ENCODE measurements at regions not wholly inside any gene's neighbourhood (a gene's known extent, or its start where the extent isn't known, plus 50 kb on each side); places are given as distances from the start of the nearest gene placed in this dataset.

- no peak for DNase-seq (ENCODE audit: low read depth in 1 of 2, low spot score in 2 of 2)
- no peak overlapping the region for H2BK120ac ChIP-seq (replicated peaks; ENCODE audit: low read depth, low read length)
- H4K8ac ChIP-seq (ENCODE audit: extremely low read depth, insufficient read depth, low read length), result no peak overlapping the region
- H2BK20ac ChIP-seq (ENCODE audit: low read length), result no peak overlapping the region
- H3K9me3 ChIP-seq (ENCODE audit: insufficient read depth in 2 of 2, low read depth in 1 of 2, low read length in 1 of 2), result no peaks in the 10 kb centered on the region
- H3K4me3 ChIP-seq (ENCODE audit: extremely low read depth in 1 of 4, insufficient read depth in 2 of 4, low read depth in 3 of 4, low read length in 4 of 4), result no peak overlapping the region
- FAIRE-seq, result peak; percentile 39
- no peaks in the 10 kb centered on the region for H3K27me3 ChIP-seq (replicated peaks in 1 of 4; ENCODE audit: control insufficient read depth in 3 of 4, extremely low read depth in 1 of 4, insufficient read depth in 3 of 4, low read length in 3 of 4)
- H3K79me1 ChIP-seq (ENCODE audit: low read depth, low read length), result no peaks in the 10 kb centered on the region
- H3K4me2 ChIP-seq (ENCODE audit: insufficient read depth in 1 of 2, low read depth in 2 of 2, low read length in 2 of 2), result no peak overlapping the region
- no peak overlapping the region for H3K27ac ChIP-seq (ENCODE audit: low read depth, low read length)
- ChIA-PET POLR2A (ENCODE audit: partially characterized antibody) (no interaction called here), CTCF (ENCODE audit: partially characterized antibody) (no interaction called here)
- H3K79me2 ChIP-seq (ENCODE audit: control insufficient read depth in 1 of 2, insufficient read depth in 2 of 2, low read length in 2 of 2), result no peaks in the 10 kb centered on the region
- H2BK5ac ChIP-seq (ENCODE audit: low read depth, low read length), result no peak overlapping the region
- WGBS, 2 experiments (ENCODE audit: extremely low coverage in 1 of 2, insufficient coverage in 1 of 2, insufficient read length in 1 of 2, insufficient replicate concordance in 2 of 2, low coverage in 1 of 2, low lambda C conversion rate in 2 of 2, missing lambda C conversion rate in 1 of 2), result 93% methylated on average over 3 of the region's 3 CpGs; no CpG with 5 or more reads in 1 of the 2 experiments
- no peak overlapping the region for H3K56ac ChIP-seq (replicated peaks; ENCODE audit: insufficient read length, low read depth, low read length)
- no peak overlapping the region for H3K14ac ChIP-seq (ENCODE audit: insufficient read length)
- no peak overlapping the region for H3K4ac ChIP-seq (replicated peaks; ENCODE audit: insufficient read length, low read depth, low read length)
- H3K18ac ChIP-seq (ENCODE audit: extremely low read depth, low read length), result no peak overlapping the region
- H2BK15ac ChIP-seq (ENCODE audit: low read length), result no peak overlapping the region
- H3K23ac ChIP-seq (ENCODE audit: insufficient read length), result no peak overlapping the region
- no peak overlapping the region for H4K5ac ChIP-seq (ENCODE audit: insufficient read length, low read depth, low read length)
- H3K4me1 ChIP-seq (replicated peaks in 1 of 4; ENCODE audit: control insufficient read depth in 3 of 4, insufficient read depth in 4 of 4, low read length in 3 of 4), result peaks cover 0 to 12% (median 5%) of the 10 kb centered on the region in 4 experiments; a peak in 5 of 7 replicates
- no peaks in the 10 kb centered on the region for H4K20me1 ChIP-seq (replicated peaks in 1 of 2; ENCODE audit: control insufficient read depth in 1 of 2, insufficient read depth in 2 of 2, low read length in 2 of 2)
- no peaks in the 10 kb centered on the region for H3K36me3 ChIP-seq (ENCODE audit: control insufficient read depth in 2 of 4, insufficient read depth in 4 of 4, low read length in 3 of 4)
- H2BK12ac ChIP-seq (ENCODE audit: low read depth, low read length), result no peak overlapping the region
- no peak overlapping the region for H3K9ac ChIP-seq (replicated peaks in 1 of 4; ENCODE audit: extremely low read depth in 1 of 4, low read depth in 3 of 4, low read length in 3 of 4)
- H2AFZ ChIP-seq (ENCODE audit: low read length), result no peak overlapping the region
- no peak overlapping the region for H4K91ac ChIP-seq (replicated peaks; ENCODE audit: insufficient read length, low read length)
- no peaks in the 10 kb centered on the region; the same call in 1 of the 2 replicates for H3K23me2 ChIP-seq (ENCODE audit: low read depth, low read length)
- no peak overlapping the region for H2AK5ac ChIP-seq (ENCODE audit: low read depth, low read length)
- TF ChIP-seq FOSL1 (IDR thresholded peaks at IDR 0.05; ENCODE audit: insufficient read depth, low read depth, low read length), result no peak
- no peak for TF ChIP-seq HDAC2 (IDR thresholded peaks at IDR 0.05; ENCODE audit: borderline replicate concordance in 1 of 2, low read depth in 2 of 2, low read length in 2 of 2)
- TF ChIP-seq CREB1 (IDR thresholded peaks at IDR 0.05), result no peak
- no peak for TF ChIP-seq ATF3 (IDR thresholded peaks at IDR 0.05; ENCODE audit: insufficient read depth, low read depth, low read length)
- TF ChIP-seq TEAD4 (IDR thresholded peaks at IDR 0.05; ENCODE audit: low read depth, low read length), result no peak
- TF ChIP-seq, protein P1, sequence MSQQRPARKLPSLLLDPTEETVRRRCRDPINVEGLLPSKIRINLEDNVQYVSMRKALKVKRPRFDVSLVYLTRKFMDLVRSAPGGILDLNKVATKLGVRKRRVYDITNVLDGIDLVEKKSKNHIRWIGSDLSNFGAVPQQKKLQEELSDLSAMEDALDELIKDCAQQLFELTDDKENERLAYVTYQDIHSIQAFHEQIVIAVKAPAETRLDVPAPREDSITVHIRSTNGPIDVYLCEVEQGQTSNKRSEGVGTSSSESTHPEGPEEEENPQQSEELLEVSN (IDR thresholded peaks at IDR 0.05), result no peak
- TF ChIP-seq, protein P2, sequence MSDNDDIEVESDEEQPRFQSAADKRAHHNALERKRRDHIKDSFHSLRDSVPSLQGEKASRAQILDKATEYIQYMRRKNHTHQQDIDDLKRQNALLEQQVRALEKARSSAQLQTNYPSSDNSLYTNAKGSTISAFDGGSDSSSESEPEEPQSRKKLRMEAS (IDR thresholded peaks at IDR 0.05), result no peak
- TF ChIP-seq SIN3A (conservative IDR thresholded peaks at IDR 0.05 in 1 of 2, IDR thresholded peaks at IDR 0.05 in 1 of 2; ENCODE audit: low read depth in 1 of 2, low read length in 2 of 2), result no peak
Observed at GRCh38 chr6:125498606-125499005, 196.8 kb upstream of the HDDC2 start.

Measured in H1 (cell line).